HepG2 (cell line): ENCODE measurements at regions not wholly inside any gene's neighbourhood (a gene's known extent, or its start where the extent isn't known, plus 50 kb on each side); places are given as distances from the start of the nearest gene placed in this dataset.

Experiments used
- ATAC-seq: fragments of 200-7000 bp; cut with Tn5 transposase; 3 replicates; pipeline ENCODE4 v1.9.1; 2020; ENCODE audit warnings: mild to moderate bottlenecking, moderate library complexity
- BruUV-seq: library from RNA; stranded (reverse); fragments of 400-500 nt; replicated peaks from 2 replicates; lab custom pipeline; 2021; lab: Mats Ljungman, UMichigan
- CTCF ChIA-PET: fragments of 300-600 bp; formaldehyde crosslinking; extraction: SDS; loops from one replicate; lab custom pipeline; 2021; ENCODE audit warnings: low total read pairs, inconsistent platforms, low intra/inter-chr PET ratio; lab: Yijun Ruan, JAX
- POLR2A ChIA-PET: fragments of 350-600 bp; sonication (Branson Sonifier 250); formaldehyde crosslinking; loops from one replicate; lab custom pipeline; 2020; ENCODE audit warnings: antibody characterized with exemption, inconsistent platforms; lab: Yijun Ruan, JAX
- DNase-seq: peaks from one replicate; pipeline ENCODE4 v3.0.0-alpha.2; 2015; ENCODE audit warnings: low spot score
- FAIRE-seq: peaks from 3 replicates; lab custom pipeline; 2011; peaks lifted over from hg19 to GRCh38; lab: Jason Lieb, UNC
- H2AFZ ChIP-seq: one replicate; pipeline ENCODE4 v1.6.1; 2011; ENCODE audit warnings: low read length, inconsistent platforms
- H3K27ac ChIP-seq: fragments of 300-600 bp; 3 replicates; pipeline ENCODE4 v1.8.0; 2011; ENCODE audit warnings: mixed run types, mild to moderate bottlenecking, mixed read lengths, low read length, inconsistent platforms; ENCODE audit not compliant: insufficient read depth; ENCODE audit errors: extremely low read length
- H3K27me3 ChIP-seq, 2 experiments: fragments of 200-600 bp in 1 of 2; 2 replicates in 1 of 2; 3 replicates in 1 of 2; pipeline versions ENCODE4 v1.6.0 to v1.8.0; 2011; ENCODE audit warnings: low read length in 2 of 2, mild to moderate bottlenecking in 2 of 2, moderate library complexity in 2 of 2, inconsistent platforms in 1 of 2; ENCODE audit not compliant: insufficient read depth in 2 of 2, control insufficient read depth in 1 of 2
- H3K36me3 ChIP-seq, 2 experiments: fragments of 200-600 bp in 1 of 2; replicated peaks in 1 of 2; 2 replicates in 1 of 2; 3 replicates in 1 of 2; pipeline versions ENCODE4 v1.5.1 to v1.8.0; 2011; ENCODE audit warnings: low read length in 2 of 2, inconsistent platforms in 1 of 2; ENCODE audit not compliant: insufficient read depth in 2 of 2, control insufficient read depth in 1 of 2
- H3K4me1 ChIP-seq: 2 replicates; pipeline ENCODE4 v1.5.1; 2012; ENCODE audit warnings: low read length, inconsistent platforms; ENCODE audit not compliant: insufficient read depth
- H3K4me2 ChIP-seq: 2 replicates; pipeline ENCODE4 v1.6.0; 2011; ENCODE audit warnings: low read depth, low read length, inconsistent platforms
- H3K4me3 ChIP-seq, 3 experiments: fragments of 200-600 bp in 1 of 3; sonication (generic), shearing (Covaris generic) in 1 of 3; replicated peaks in 1 of 3; 2 replicates each; pipeline ENCODE4 v1.5.1; 2011 to 2016; ENCODE audit warnings: low read length in 3 of 3, inconsistent platforms in 2 of 3, low read depth in 2 of 3, mild to moderate bottlenecking in 2 of 3, control low read depth in 1 of 3, mixed read lengths in 1 of 3; ENCODE audit not compliant: insufficient read depth in 1 of 3
- H3K79me2 ChIP-seq: one replicate; pipeline ENCODE4 v1.6.1; 2011; ENCODE audit warnings: low read length, inconsistent platforms; ENCODE audit not compliant: insufficient read depth
- H3K9ac ChIP-seq: 2 replicates; pipeline ENCODE4 v1.6.0; 2011; ENCODE audit warnings: mild to moderate bottlenecking, low read depth, low read length, inconsistent platforms; ENCODE audit not compliant: insufficient read depth
- H3K9me3 ChIP-seq: 2 replicates; pipeline ENCODE4 v1.5.1; 2012; ENCODE audit warnings: mild to moderate bottlenecking, low read length
- H4K20me1 ChIP-seq: 2 replicates; pipeline ENCODE4 v1.6.0; 2011; ENCODE audit warnings: inconsistent platforms, mild to moderate bottlenecking, low read length, moderate library complexity; ENCODE audit not compliant: insufficient read depth
- AKAP8 ChIP-seq: sonication (generic); formaldehyde crosslinking; IDR thresholded peaks from 2 replicates; pipeline ENCODE4 v1.5.1; 2020; ENCODE audit warnings: mild to moderate bottlenecking, missing genetic modification reagents
- DNMT1 ChIP-seq: sonication (generic); formaldehyde crosslinking; IDR thresholded peaks from 2 replicates; pipeline ENCODE4 v1.5.1; 2020; ENCODE audit warnings: mild to moderate bottlenecking, missing genetic modification reagents
- HES4 ChIP-seq: sonication (generic); formaldehyde crosslinking; IDR thresholded peaks from 2 replicates; pipeline ENCODE4 v1.9.0; 2021; ENCODE audit warnings: mild to moderate bottlenecking, missing genetic modification reagents, borderline replicate concordance
- IKZF1 ChIP-seq: fragments of 450-650 bp; IDR thresholded peaks from 2 replicates; pipeline ENCODE4 v1.7.1; 2016
- JUN ChIP-seq: sonication (generic); formaldehyde crosslinking; IDR thresholded peaks from 2 replicates; pipeline ENCODE4 v1.4.0; 2020; ENCODE audit warnings: mild to moderate bottlenecking, missing genetic modification reagents
- ZBTB49 ChIP-seq: sonication (generic); formaldehyde crosslinking; IDR thresholded peaks from 2 replicates; pipeline ENCODE4 v1.4.0; 2020; ENCODE audit warnings: missing genetic modification reagents, borderline replicate concordance
- ZNF609 ChIP-seq: sonication (generic); formaldehyde crosslinking; IDR thresholded peaks from 2 replicates; pipeline ENCODE4 v1.4.0; 2020; ENCODE audit warnings: mild to moderate bottlenecking, missing genetic modification reagents, borderline replicate concordance
- ZNF770 ChIP-seq: sonication (generic); formaldehyde crosslinking; IDR thresholded peaks from 2 replicates; pipeline ENCODE4 v1.5.0; 2020; ENCODE audit warnings: mild to moderate bottlenecking, missing genetic modification reagents
- WGBS: methylation state at CpG from one replicate; pipeline ENCODE4 v1.1.6; 2017; ENCODE audit warnings: low lambda C conversion rate; 5-methylcytosine and 5-hydroxymethylcytosine counted together
- in situ Hi-C: cut with HindIII; loops from 2 replicates; pipeline ENCODE4 v1.10.0; 2017; ENCODE audit warnings: low pct_unique_long_range_greater_than_20kb; ENCODE audit not compliant: extremely low pct_ligation_motif_present
- intact Hi-C: fragments of 100-400 bp; cut with micrococcal nuclease; formaldehyde crosslinking; loops from one replicate; pipeline ENCODE4 v1.10.0; 2022; ENCODE audit not compliant: unreplicated experiment

GRCh38 chr17:43314611-43315011, 80.8 kb upstream of the RNU2-1 start:
- Histone ChIP-seq H3K9ac (no peak overlapping the region), H3K27me3 (0 out of 5 replicates have a peak, but pooled peaks cover 0 to 2% of the 10 kb centered on the region in 2 experiments)
- intact Hi-C loops: no loop called here

More at GRCh38 chr17:43314611-43315011, 80.8 kb upstream of the RNU2-1 start:
- Histone ChIP-seq H3K4me2 (no peak overlapping the region), H3K4me1 (peaks cover 20% of the 10 kb centered on the region), H3K27ac (no peak overlapping the region), H4K20me1 (no peaks in the 10 kb centered on the region), H3K4me3 (no peak overlapping the region), H2AFZ (no peak overlapping the region), H3K79me2 (no peaks in the 10 kb centered on the region), H3K36me3 (0 out of 5 replicates have a peak, but pooled peaks cover 0 to 1% of the 10 kb centered on the region in 2 experiments), H3K9me3 (peaks cover 4% of the 10 kb centered on the region)
- CTCF ChIA-PET: no interaction called here
- FAIRE-seq (no peak), DNase-seq (no peak), ATAC-seq (no peak)
- 48% methylated on average over 3 of the region's 3 CpGs for WGBS
- in situ Hi-C loops: no loop called here
- POLR2A ChIA-PET: interaction anchor here (0.7 to 8.7 kb wide), 14 partner anchors 46 to 316 kb away, joined by 3 to 177 read pairs (median 16); partner anchors contain the start of genes NBR1, RPL27 and TMEM106A
- TF ChIP-seq ZNF770 (CRISPR knock-in tag): peak; percentile 74; the same call in 1 of the 2 replicates
- TF ChIP-seq ZBTB49 (CRISPR knock-in tag): no peak
- no peak for TF ChIP-seq JUN
- TF ChIP-seq HES4 (CRISPR knock-in tag): no peak
- 0 out of 2 replicates have a peak, but pooled peaks have one; percentile 1 for TF ChIP-seq DNMT1
- no peak for TF ChIP-seq IKZF1
- no peak for TF ChIP-seq ZNF609
- TF ChIP-seq AKAP8 (CRISPR knock-in tag): no peak
- BruUV-seq: no TSS peak
